SK-N-MC (cell line): ENCODE measurements at regions not wholly inside any gene's neighbourhood (a gene's known extent, or its start where the extent isn't known, plus 50 kb on each side); places are given as distances from the start of the nearest gene placed in this dataset.

Source experiments
- DNase-seq: peaks from one replicate; pipeline ENCODE4 v3.0.0-alpha.2; 2011; ENCODE audit warnings: low read depth, low spot score
- H3K27ac ChIP-seq: fragments of 200-600 bp; sonication (generic); 2 replicates; pipeline ENCODE4 v1.5.1; 2016; ENCODE audit warnings: mixed run types
- H3K36me3 ChIP-seq: fragments of 200-600 bp; sonication (generic); 2 replicates; pipeline ENCODE4 v1.6.1; 2017; ENCODE audit warnings: antibody characterized with exemption, low read length, mixed read lengths; ENCODE audit not compliant: insufficient read depth
- H3K4me3 ChIP-seq: fragments of 200-600 bp; sonication (generic); 2 replicates; pipeline ENCODE4 v1.5.1; 2016
- H3K9ac ChIP-seq: fragments of 200-600 bp; sonication (generic); 2 replicates; pipeline ENCODE4 v1.8.0; 2017; ENCODE audit warnings: mixed run types, mixed read lengths; ENCODE audit not compliant: insufficient read length
- H3K9me3 ChIP-seq: fragments of 200-600 bp; sonication (generic); 2 replicates; pipeline ENCODE4 v1.6.1; 2017; ENCODE audit warnings: low read depth, mild to moderate bottlenecking, antibody characterized with exemption, low read length, moderate library complexity, mixed read lengths
- EZH2 ChIP-seq: fragments of 200-600 bp; sonication (generic); IDR thresholded peaks from one replicate; pipeline ENCODE4 v1.6.1; 2017; ENCODE audit warnings: antibody characterized with exemption
- FOXP2 ChIP-seq: optimal IDR thresholded peaks from 2 replicates; pipeline ENCODE3; 2011; ENCODE audit warnings: mild to moderate bottlenecking, moderate library complexity; ENCODE audit not compliant: insufficient read depth; ENCODE audit errors: extremely low read length, control extremely low read depth
- POLR2AphosphoS5 ChIP-seq: IDR thresholded peaks from 2 replicates; pipeline ENCODE4 v1.6.1; 2012; ENCODE audit warnings: mild to moderate bottlenecking, low read depth, low read length, borderline replicate concordance

- no peaks in the 10 kb centered on the region for H3K9me3 ChIP-seq
- no peak for DNase-seq
Observed at GRCh38 chr1:91589437-91589836, 88.8 kb downstream of the CDC7 start.

DNA sequence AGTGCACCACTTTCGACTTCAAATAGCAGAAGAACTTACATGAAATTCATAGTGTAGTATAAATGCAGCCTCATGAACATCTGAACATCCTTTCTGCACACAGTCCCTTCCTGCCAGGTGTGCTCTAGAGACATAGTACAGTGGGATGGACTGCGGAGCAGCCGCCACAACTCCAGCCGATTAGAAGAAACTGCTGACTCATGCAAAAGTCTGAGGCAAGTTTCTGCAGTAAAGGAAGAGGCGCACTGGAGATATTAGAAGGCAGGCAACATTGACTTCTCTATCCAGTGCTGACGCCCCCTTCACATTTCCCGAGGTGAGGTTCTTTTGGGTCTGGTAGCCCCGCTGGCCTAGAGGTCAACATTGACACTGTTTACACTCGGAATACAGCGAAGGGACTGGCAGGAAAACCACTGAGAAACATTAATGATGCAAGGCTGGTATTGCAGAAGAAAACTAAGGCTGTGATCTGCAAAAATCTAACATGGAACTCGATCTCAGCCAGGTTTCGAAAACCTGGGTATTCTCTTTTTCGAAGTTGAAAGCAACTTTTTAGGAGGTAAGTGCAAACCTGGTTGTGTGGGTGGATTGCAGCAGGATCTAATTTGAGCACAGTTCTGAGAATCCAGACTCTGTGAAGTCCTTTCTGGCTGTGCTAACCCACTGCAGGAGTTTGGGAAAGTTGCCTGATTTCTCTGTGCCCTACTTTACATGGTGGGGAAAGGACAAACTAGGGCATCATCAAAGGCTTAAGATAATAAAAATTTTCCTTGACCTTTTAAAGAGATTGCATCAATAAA lies 90.7 kb downstream of the CDC7 start:
- no peaks in the 10 kb centered on the region for H3K36me3 ChIP-seq

More at GRCh38 chr1:91589437-91589836, 88.8 kb downstream of the CDC7 start:
- H3K27ac ChIP-seq = no peak overlapping the region
- H3K9ac ChIP-seq = no peak overlapping the region
- no peak for TF ChIP-seq FOXP2
- H3K36me3 ChIP-seq = no peaks in the 10 kb centered on the region
- H3K4me3 ChIP-seq = no peak overlapping the region

DNA sequence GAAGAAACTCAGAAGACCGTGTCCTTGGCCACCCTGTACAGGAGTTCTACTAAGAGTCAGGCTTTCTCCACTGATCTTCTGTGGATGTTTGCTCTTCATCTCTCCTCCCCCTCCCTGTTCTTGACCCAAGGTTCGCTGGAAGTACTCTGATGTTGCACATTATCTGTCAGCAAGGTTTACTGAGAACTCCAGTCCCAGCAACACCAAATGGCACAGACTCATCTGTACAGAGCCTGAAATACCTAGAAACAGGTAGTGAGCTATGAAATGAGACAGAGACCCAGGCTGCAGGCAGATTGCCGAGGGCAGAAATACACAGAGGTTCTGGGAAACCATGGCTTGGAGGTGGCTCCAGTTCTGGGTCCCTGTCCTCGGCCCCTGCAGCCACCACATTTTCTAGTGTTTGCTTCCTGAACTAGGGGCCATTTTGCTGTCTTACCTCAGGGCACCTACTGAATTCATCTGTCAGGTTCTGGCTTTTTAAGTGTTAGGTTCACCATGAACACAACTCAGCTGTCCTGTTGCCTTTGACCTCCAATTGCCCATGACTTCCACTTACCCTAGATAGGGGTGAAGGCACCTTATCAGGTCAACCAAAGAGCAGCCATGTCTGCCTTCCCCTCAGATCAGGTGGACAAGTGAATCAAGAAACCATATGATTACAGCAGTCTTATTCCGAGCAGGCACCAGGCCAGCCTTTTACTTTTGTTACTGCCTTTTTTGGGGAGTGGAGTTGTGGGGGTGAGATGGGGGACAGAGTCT lies 92.2 kb downstream of the CDC7 start:
- no peaks in the 10 kb centered on the region for H3K36me3 ChIP-seq
- no peak for TF ChIP-seq FOXP2
- TF ChIP-seq POLR2AphosphoS5 = no peak
- TF ChIP-seq EZH2 = no peak
- no peaks in the 10 kb centered on the region for H3K9me3 ChIP-seq
- DNase-seq = no peak
- no peak overlapping the region for H3K27ac ChIP-seq
- H3K9ac ChIP-seq = no peak overlapping the region
- no peak overlapping the region for H3K4me3 ChIP-seq

More for the DNA sequence above, 90.7 kb downstream of the CDC7 start:
- Histone ChIP-seq H3K9ac (no peak overlapping the region), H3K4me3 (no peak overlapping the region), H3K27ac (no peak overlapping the region), H3K9me3 (no peaks in the 10 kb centered on the region)
- no peak for DNase-seq
- TF ChIP-seq EZH2 (no peak), FOXP2 (no peak), POLR2AphosphoS5 (no peak)

GRCh38 chr1:91594383-91595055 lies 93.9 kb downstream of the CDC7 start:
- no peak for DNase-seq
- Histone ChIP-seq H3K27ac (no peak overlapping the region), H3K36me3 (no peaks in the 10 kb centered on the region), H3K9me3 (no peaks in the 10 kb centered on the region), H3K9ac (no peak overlapping the region), H3K4me3 (no peak overlapping the region)
- TF ChIP-seq POLR2AphosphoS5 (no peak), EZH2 (no peak)

GRCh38 chr1:91596474-91596873 lies 95.8 kb downstream of the CDC7 start:
- Histone ChIP-seq H3K9me3 (no peaks in the 10 kb centered on the region), H3K9ac (no peak overlapping the region), H3K36me3 (no peaks in the 10 kb centered on the region), H3K27ac (no peak overlapping the region), H3K4me3 (no peak overlapping the region)
- no peak for TF ChIP-seq EZH2
- no peak for TF ChIP-seq FOXP2
- TF ChIP-seq POLR2AphosphoS5 = no peak
- DNase-seq = no peak

DNA sequence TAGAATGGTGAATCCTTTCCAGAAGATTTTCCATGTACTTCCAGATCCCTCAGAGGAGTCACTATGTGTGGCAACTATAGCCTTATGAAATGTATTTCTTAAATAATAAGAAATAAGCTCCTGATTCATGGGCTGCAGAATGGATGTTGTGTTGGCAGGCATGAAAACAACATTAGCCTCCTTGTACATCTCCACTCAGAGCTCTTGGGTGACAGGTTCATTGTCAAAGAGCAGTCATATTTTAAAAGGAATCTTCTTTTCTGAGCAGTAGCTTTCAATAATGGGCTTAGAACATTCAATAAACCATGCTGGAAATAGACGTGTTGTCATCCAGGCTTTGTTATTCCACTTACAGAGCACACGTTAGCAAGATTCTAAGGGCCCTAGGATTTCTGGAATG lies 96.6 kb downstream of the CDC7 start:
- no peak for TF ChIP-seq FOXP2
- Histone ChIP-seq H3K36me3 (no peaks in the 10 kb centered on the region), H3K4me3 (no peak overlapping the region), H3K9me3 (no peaks in the 10 kb centered on the region), H3K9ac (no peak overlapping the region), H3K27ac (no peak overlapping the region)
- DNase-seq = no peak

DNA sequence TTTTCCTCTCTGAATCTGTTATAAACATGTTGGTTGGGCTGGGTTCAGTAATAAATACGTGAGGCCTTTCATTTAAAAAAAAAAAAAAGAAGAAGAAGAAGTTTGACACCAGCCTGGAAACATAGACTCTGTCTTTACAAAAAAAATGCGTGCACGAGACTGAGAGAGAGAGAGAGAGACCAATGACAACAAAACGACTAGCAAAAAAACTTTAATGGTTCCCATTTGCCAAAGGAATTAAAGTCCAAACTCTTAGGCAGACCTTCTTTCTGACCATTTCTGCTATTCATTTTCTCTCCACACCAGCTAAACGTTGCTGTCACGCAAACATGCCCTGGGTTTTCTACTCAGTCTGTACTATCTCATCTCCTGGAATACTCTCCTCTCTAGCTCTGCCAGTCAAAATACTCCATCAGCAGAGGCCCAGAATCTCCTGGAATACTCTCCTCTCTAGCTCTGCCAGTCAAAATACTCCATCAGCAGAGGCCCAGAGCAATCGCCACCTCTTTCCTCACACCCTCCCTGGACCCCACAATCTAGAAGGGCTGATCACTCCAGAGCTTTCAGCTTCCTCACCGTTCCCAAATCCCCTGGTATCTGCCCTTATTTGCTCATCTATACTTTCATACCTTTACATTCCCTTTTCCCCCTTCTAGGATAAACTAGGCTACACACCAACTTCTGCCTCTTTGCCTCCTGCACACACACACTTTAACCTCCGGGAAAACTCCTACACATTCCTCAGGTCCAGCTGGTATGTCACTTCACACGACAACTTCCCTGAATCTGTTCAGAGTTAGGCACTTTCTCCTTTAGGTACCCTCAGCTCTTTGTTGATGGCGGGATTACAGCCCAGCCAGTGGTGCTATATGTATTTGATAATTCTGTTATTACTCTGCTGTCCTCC lies 100.0 kb downstream of the CDC7 start:
- H3K9me3 ChIP-seq = no peaks in the 10 kb centered on the region
- H3K4me3 ChIP-seq = no peak overlapping the region

More for the DNA sequence above, 100.0 kb downstream of the CDC7 start:
- no peak for TF ChIP-seq POLR2AphosphoS5
- no peak for TF ChIP-seq EZH2
- H3K36me3 ChIP-seq = no peaks in the 10 kb centered on the region
- H3K27ac ChIP-seq = no peak overlapping the region
- no peak overlapping the region for H3K9ac ChIP-seq
- no peak for DNase-seq
